ENCODE measurements at regions not wholly inside any gene's neighbourhood (a gene's known extent, or its start where the extent isn't known, plus 50 kb on each side); places are given as distances from the start of the nearest gene placed in this dataset.

GRCh38 chr18:987325-988186 is 82.9 kb downstream of the ADCYAP1 start:
- no peak overlapping the region for H3K27ac Mint-ChIP-seq
- no peak for TF ChIP-seq CTCF (conservative IDR thresholded peaks at IDR 0.05)
- no peak for DNase-seq (ENCODE audit: extremely low spot score, unreplicated experiment)
- no peaks in the 10 kb centered on the region for H3K27me3 Mint-ChIP-seq
- no peaks in the 10 kb centered on the region for H3K9me3 Mint-ChIP-seq
- H3K36me3 Mint-ChIP-seq: no peaks in the 10 kb centered on the region
- no peak overlapping the region for H3K4me3 Mint-ChIP-seq
- no peaks in the 10 kb centered on the region for H3K4me1 Mint-ChIP-seq (ENCODE audit: unreplicated experiment)

- Mint-ChIP-seq H3K27ac (no peak overlapping the region), H3K27me3 (no peaks in the 10 kb centered on the region), H3K9me3 (no peaks in the 10 kb centered on the region), H3K4me3 (no peak overlapping the region), H3K36me3 (no peaks in the 10 kb centered on the region), H3K4me1 (ENCODE audit: unreplicated experiment) (no peaks in the 10 kb centered on the region)
- no peak for TF ChIP-seq CTCF (conservative IDR thresholded peaks at IDR 0.05)
- DNase-seq (ENCODE audit: extremely low spot score, unreplicated experiment): no peak
Observed at GRCh38 chr18:989425-989824, 84.8 kb downstream of the ADCYAP1 start.

GRCh38 chr18:990197-990596 is 85.5 kb downstream of the ADCYAP1 start:
- Mint-ChIP-seq H3K4me1 (ENCODE audit: unreplicated experiment) (no peaks in the 10 kb centered on the region), H3K36me3 (no peaks in the 10 kb centered on the region), H3K9me3 (no peaks in the 10 kb centered on the region), H3K4me3 (no peak overlapping the region), H3K27me3 (no peaks in the 10 kb centered on the region), H3K27ac (no peak overlapping the region)
- no peak for DNase-seq (ENCODE audit: extremely low spot score, unreplicated experiment)
- TF ChIP-seq CTCF (conservative IDR thresholded peaks at IDR 0.05): no peak

- DNase-seq (ENCODE audit: extremely low spot score, unreplicated experiment): no peak
- Mint-ChIP-seq H3K36me3 (no peaks in the 10 kb centered on the region), H3K4me3 (no peak overlapping the region), H3K9me3 (no peaks in the 10 kb centered on the region), H3K27me3 (no peaks in the 10 kb centered on the region), H3K27ac (no peak overlapping the region), H3K4me1 (ENCODE audit: unreplicated experiment) (no peaks in the 10 kb centered on the region)
- TF ChIP-seq CTCF (conservative IDR thresholded peaks at IDR 0.05): no peak
Observed at GRCh38 chr18:991441-991840, 86.8 kb downstream of the ADCYAP1 start.

GRCh38 chr18:993560-993959 is 88.9 kb downstream of the ADCYAP1 start:
- Mint-ChIP-seq H3K27ac (no peak overlapping the region), H3K4me3 (no peak overlapping the region), H3K4me1 (ENCODE audit: unreplicated experiment) (no peaks in the 10 kb centered on the region), H3K36me3 (no peaks in the 10 kb centered on the region), H3K9me3 (no peaks in the 10 kb centered on the region), H3K27me3 (no peaks in the 10 kb centered on the region)
- TF ChIP-seq CTCF (conservative IDR thresholded peaks at IDR 0.05): no peak
- no peak for DNase-seq (ENCODE audit: extremely low spot score, unreplicated experiment)
